ENCODE measurements at regions not wholly inside any gene's neighbourhood (a gene's known extent, or its start where the extent isn't known, plus 50 kb on each side); places are given as distances from the start of the nearest gene placed in this dataset.

DNA sequence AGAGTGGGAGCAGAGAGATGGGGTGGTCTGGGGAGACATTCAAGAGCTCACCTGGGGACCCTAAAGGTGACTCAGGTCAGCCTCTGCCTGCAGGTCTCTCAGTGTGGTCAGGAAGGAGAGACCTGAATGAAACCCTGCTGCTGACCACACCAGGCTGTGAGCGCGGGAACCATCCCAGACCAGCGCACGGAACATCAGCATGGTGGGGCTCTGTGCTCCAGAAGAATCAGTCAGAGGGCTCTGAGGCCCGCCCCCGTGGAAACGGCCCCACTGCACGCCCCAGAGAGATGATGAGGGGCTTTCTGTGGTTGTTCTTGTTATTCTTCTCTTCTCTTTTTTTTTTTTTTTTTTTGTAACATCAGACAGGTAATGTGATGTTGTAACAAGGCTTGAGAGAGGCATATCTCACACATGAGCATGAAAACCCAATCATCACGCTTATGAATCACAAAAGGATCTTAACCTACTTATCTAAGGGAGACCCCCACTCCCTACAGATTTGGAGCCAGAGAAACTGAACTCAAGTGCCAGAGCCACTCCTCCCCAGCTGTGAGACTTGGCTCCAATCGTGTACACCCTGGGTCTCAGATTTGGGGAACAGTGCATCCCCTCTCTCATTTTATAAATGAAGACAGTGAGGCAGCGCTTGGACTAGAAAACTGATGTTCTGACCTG lies 302.2 kb downstream of the EIPR1 start:
- no peak for ATAC-seq
- TF ChIP-seq RARB (CRISPR knock-in tag; IDR thresholded peaks at IDR 0.05) (no peak), ZNF8 (CRISPR knock-in tag; IDR thresholded peaks at IDR 0.05) (no peak), PPARA (CRISPR knock-in tag; IDR thresholded peaks at IDR 0.05; ENCODE audit: borderline replicate concordance) (no peak), CSRNP3 (CRISPR knock-in tag; IDR thresholded peaks at IDR 0.05) (no peak), SNAI2 (CRISPR knock-in tag; IDR thresholded peaks at IDR 0.05) (no peak), BACH2 (CRISPR knock-in tag; IDR thresholded peaks at IDR 0.05; ENCODE audit: borderline replicate concordance) (no peak), ZC3H10 (CRISPR knock-in tag; IDR thresholded peaks at IDR 0.05) (no peak), ARNTL (CRISPR knock-in tag; IDR thresholded peaks at IDR 0.05; ENCODE audit: borderline replicate concordance, low read depth) (no peak), TSHZ2 (CRISPR knock-in tag; IDR thresholded peaks at IDR 0.05) (no peak), TOX (CRISPR knock-in tag; IDR thresholded peaks at IDR 0.05; ENCODE audit: borderline replicate concordance) (no peak), ESRRG (CRISPR knock-in tag; IDR thresholded peaks at IDR 0.05) (no peak), PATZ1 (CRISPR knock-in tag; IDR thresholded peaks at IDR 0.05; ENCODE audit: borderline replicate concordance) (no peak), ISL1 (CRISPR knock-in tag; IDR thresholded peaks at IDR 0.05) (no peak), ZFP3 (CRISPR knock-in tag; IDR thresholded peaks at IDR 0.05) (no peak), ZFP30 (CRISPR knock-in tag; IDR thresholded peaks at IDR 0.05) (no peak), CSDC2 (CRISPR knock-in tag; IDR thresholded peaks at IDR 0.05) (no peak), TCF4 (CRISPR knock-in tag; IDR thresholded peaks at IDR 0.05; ENCODE audit: borderline replicate concordance) (no peak), ZNF565 (CRISPR knock-in tag; conservative IDR thresholded peaks at IDR 0.05; ENCODE audit: low read depth) (no peak), GLIS3 (CRISPR knock-in tag; IDR thresholded peaks at IDR 0.05) (no peak)
- TF ChIP-seq, protein P1, sequence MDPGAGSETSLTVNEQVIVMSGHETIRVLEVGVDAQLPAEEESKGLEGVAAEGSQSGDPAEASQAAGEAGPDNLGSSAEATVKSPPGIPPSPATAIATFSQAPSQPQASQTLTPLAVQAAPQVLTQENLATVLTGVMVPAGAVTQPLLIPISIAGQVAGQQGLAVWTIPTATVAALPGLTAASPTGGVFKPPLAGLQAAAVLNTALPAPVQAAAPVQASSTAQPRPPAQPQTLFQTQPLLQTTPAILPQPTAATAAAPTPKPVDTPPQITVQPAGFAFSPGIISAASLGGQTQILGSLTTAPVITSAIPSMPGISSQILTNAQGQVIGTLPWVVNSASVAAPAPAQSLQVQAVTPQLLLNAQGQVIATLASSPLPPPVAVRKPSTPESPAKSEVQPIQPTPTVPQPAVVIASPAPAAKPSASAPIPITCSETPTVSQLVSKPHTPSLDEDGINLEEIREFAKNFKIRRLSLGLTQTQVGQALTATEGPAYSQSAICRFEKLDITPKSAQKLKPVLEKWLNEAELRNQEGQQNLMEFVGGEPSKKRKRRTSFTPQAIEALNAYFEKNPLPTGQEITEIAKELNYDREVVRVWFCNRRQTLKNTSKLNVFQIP (CRISPR knock-in tag; IDR thresholded peaks at IDR 0.05; ENCODE audit: borderline replicate concordance, low read depth) = no peak

- ATAC-seq = no peak
These were observed 303.9 kb downstream of the EIPR1 start for GRCh38 chr2:3073704-3074103.

More at GRCh38 chr2:3073704-3074103, 303.9 kb downstream of the EIPR1 start:
- TF ChIP-seq CREB5 (CRISPR knock-in tag; IDR thresholded peaks at IDR 0.05; ENCODE audit: low read depth) (no peak), ISL1 (CRISPR knock-in tag; IDR thresholded peaks at IDR 0.05) (no peak), TOX (CRISPR knock-in tag; IDR thresholded peaks at IDR 0.05; ENCODE audit: borderline replicate concordance) (no peak), ZC3H10 (CRISPR knock-in tag; IDR thresholded peaks at IDR 0.05) (no peak), BACH2 (CRISPR knock-in tag; IDR thresholded peaks at IDR 0.05; ENCODE audit: borderline replicate concordance) (no peak), ARNTL (CRISPR knock-in tag; IDR thresholded peaks at IDR 0.05; ENCODE audit: borderline replicate concordance, low read depth) (no peak), ZNF565 (CRISPR knock-in tag; conservative IDR thresholded peaks at IDR 0.05; ENCODE audit: low read depth) (no peak), RARB (CRISPR knock-in tag; IDR thresholded peaks at IDR 0.05) (no peak), TCF4 (CRISPR knock-in tag; IDR thresholded peaks at IDR 0.05; ENCODE audit: borderline replicate concordance) (no peak)

All from SK-N-SH treated with all-trans-retinoic acid at 6 μM for 48 hours (cell line).